ENCODE measurements at regions not wholly inside any gene's neighbourhood (a gene's known extent, or its start where the extent isn't known, plus 50 kb on each side); places are given as distances from the start of the nearest gene placed in this dataset.

GRCh38 chr19:27911122-27911898 is 1301.6 kb downstream of the UQCRFS1 start:
- no peak overlapping the region for H3K27ac ChIP-seq
- no peaks in the 10 kb centered on the region for H3K27me3 ChIP-seq
- ATAC-seq (no peak), DNase-seq (no peak)
- H3K4me3 ChIP-seq, result no peak overlapping the region
- H3K9me3 ChIP-seq, result no peaks in the 10 kb centered on the region
- intact Hi-C loops (cut with DNase I), result no loop called here
- H3K36me3 ChIP-seq, result no peaks in the 10 kb centered on the region
- no peak for TF ChIP-seq CTCF (IDR thresholded peaks at IDR 0.05)
- TF ChIP-seq POLR2A (IDR thresholded peaks at IDR 0.05), result no peak
- WGBS (ENCODE audit: insufficient coverage, low coverage, low lambda C conversion rate, missing lambda C conversion rate), result 55% methylated on average over 4 of the region's 19 CpGs
- H3K4me1 ChIP-seq, result no peaks in the 10 kb centered on the region

DNA sequence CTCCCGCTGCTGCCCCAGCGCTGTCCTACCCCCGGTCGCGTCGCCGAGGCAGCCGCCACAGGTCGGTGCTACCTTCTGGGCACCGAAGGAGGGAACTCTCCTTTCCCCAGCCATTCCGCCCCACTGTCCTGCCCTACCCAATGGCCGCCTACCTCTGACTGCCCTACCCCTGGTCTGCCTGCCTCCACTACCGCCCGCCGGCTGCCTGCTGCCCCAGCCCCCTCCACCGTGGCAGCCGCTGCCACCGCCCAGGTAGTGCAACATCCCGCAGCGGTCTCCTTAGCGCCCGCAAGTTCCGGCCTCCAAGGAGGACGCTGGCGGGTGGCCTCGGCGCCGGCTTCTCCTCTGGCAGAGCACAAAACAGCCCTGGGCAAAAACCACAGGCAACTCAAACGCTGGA is 1303.1 kb downstream of the UQCRFS1 start:
- TF ChIP-seq CTCF (IDR thresholded peaks at IDR 0.05) (no peak), POLR2A (IDR thresholded peaks at IDR 0.05) (no peak)
- Histone ChIP-seq H3K27ac (no peak overlapping the region), H3K9me3 (no peaks in the 10 kb centered on the region), H3K4me1 (peaks cover 0 to 6% (median 0%) of the 10 kb centered on the region in 4 donors), H3K36me3 (no peaks in the 10 kb centered on the region), H3K4me3 (no peak overlapping the region), H3K27me3 (no peaks in the 10 kb centered on the region)
- 40% methylated on average over 2 of the region's 29 CpGs for WGBS (ENCODE audit: insufficient coverage, low coverage, low lambda C conversion rate, missing lambda C conversion rate)
- no peak for ATAC-seq
- no peak for DNase-seq
- intact Hi-C loops (cut with DNase I), result no loop called here

GRCh38 chr19:27909185-27909840 is 1303.6 kb downstream of the UQCRFS1 start:
- Histone ChIP-seq H3K4me3 (no peak overlapping the region), H3K36me3 (no peaks in the 10 kb centered on the region), H3K27me3 (no peaks in the 10 kb centered on the region), H3K9me3 (no peaks in the 10 kb centered on the region), H3K27ac (no peak overlapping the region), H3K4me1 (peaks cover 0 to 6% (median 0%) of the 10 kb centered on the region in 4 donors)
- intact Hi-C loops (cut with DNase I), result no loop called here
- ATAC-seq (peak in 1 of 4 donors; percentile 33), DNase-seq (no peak)
- TF ChIP-seq CTCF (IDR thresholded peaks at IDR 0.05) (no peak), POLR2A (IDR thresholded peaks at IDR 0.05) (no peak)
- WGBS (ENCODE audit: insufficient coverage, low coverage, low lambda C conversion rate, missing lambda C conversion rate), result 86% methylated on average over 4 of the region's 40 CpGs

- intact Hi-C loops (cut with DNase I), result no loop called here
- DNase-seq (no peak), ATAC-seq (no peak)
- WGBS (ENCODE audit: insufficient coverage, low coverage, low lambda C conversion rate, missing lambda C conversion rate), result 91% methylated on average over 2 of the region's 4 CpGs
- H3K27ac ChIP-seq, result no peak overlapping the region
- H3K9me3 ChIP-seq, result no peaks in the 10 kb centered on the region
- H3K4me3 ChIP-seq, result no peak overlapping the region
- H3K4me1 ChIP-seq, result peaks cover 0 to 8% (median 0%) of the 10 kb centered on the region in 4 donors
- no peak for TF ChIP-seq CTCF (IDR thresholded peaks at IDR 0.05)
- TF ChIP-seq POLR2A (IDR thresholded peaks at IDR 0.05), result no peak
- H3K36me3 ChIP-seq, result no peaks in the 10 kb centered on the region
- no peaks in the 10 kb centered on the region for H3K27me3 ChIP-seq
Observed at GRCh38 chr19:27906081-27906480, 1306.9 kb downstream of the UQCRFS1 start.
